M059J (cell line): ENCODE measurements at regions not wholly inside any gene's neighbourhood (a gene's known extent, or its start where the extent isn't known, plus 50 kb on each side); places are given as distances from the start of the nearest gene placed in this dataset.
A peak's percentile ranks its signal among the peaks of the same experiment; 100 is the strongest.
"Not testable (repeated sequence)": the region's sequence is repeated elsewhere in the genome, so short reads cannot be mapped to it uniquely, and the experiment has no call there.

Source experiments
- DNase-seq: peaks from one replicate; pipeline ENCODE4 v3.0.0-alpha.2; 2012; ENCODE audit warnings: low read depth

DNA sequence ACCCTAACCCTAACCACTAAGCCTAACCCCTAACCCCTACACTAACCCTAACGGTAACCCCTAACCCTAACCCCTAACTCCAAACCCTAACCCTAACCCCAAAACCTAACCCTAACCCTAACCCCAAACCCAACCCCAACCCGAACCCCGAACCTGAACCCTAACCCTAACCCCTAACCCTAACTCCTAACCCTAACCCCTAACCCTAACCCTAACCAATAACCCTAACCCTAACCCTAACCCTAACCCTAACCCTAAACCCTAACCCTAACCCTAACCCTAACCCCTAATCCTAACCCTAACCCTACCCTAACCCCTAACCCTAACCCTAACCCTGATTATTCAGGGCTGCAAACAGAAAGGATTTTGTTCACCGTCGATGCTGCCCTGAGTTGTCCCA lies 144.6 kb upstream of the DUSP22 start:
- not testable (repeated sequence) for DNase-seq

DNA sequence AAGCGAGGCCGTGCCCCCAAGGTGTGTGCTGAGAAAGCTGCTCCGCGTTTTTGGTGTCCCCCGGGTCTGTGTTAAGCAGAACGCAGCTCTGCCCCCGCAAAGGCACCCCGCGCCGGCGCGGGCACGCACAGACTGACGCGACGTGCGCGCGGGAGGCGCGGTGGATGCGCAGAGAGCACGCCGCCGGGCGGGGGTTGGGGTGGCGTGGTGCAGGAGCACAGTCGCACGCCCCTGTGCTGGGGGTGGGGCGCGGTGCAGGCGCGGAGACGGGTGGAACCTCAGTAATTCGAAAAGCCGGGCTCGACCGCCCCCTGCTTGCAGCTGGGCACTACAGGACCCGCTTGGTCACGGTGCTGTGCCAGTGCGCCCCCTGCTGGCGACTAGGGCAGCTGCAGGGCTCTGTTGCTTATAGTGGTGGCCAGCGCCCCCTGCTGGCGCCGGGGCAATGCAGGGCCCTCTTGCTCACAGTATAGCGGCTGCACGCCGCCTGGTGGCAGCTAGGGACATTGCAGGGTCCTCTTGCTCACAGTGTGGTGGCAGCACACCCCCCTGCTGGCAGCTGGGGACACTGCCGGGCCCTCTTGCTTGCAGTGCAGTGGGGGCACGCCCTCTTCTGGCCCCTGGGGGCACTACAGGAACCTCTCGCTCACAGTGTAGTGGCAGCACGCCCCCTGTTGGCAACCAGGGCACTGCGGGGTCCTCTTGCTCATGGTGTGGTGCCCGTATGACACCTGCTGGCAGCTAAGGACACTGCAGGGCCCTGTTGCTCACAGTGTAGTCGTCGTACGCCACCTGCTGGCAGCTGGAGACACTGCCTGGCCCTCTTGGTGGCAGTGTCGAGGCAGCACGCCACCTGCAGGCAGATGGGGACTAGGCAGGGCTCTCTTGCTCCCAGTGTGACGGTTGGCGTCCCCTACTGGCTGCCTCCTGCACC lies 144.0 kb upstream of the DUSP22 start:
- DNase-seq = peak; percentile 28

DNA sequence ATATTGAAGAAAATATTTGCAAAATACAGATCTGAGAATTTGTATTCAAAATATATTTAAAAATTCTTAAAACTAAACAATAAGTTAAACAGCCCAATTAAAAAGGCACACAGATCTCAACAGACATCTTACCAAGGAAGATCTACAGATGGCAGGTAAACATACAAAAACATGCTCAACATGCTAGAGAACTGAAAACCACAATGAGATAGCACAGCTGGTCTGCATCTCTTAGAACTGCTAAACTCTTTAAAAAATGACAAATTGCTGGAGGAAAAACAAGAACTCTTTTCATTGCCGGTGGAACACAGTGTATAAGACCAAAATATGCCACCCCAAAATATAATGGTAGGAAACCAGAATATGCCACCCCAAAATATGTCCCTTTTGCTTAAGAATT lies 142.1 kb upstream of the DUSP22 start:
- not testable (repeated sequence) for DNase-seq

DNA sequence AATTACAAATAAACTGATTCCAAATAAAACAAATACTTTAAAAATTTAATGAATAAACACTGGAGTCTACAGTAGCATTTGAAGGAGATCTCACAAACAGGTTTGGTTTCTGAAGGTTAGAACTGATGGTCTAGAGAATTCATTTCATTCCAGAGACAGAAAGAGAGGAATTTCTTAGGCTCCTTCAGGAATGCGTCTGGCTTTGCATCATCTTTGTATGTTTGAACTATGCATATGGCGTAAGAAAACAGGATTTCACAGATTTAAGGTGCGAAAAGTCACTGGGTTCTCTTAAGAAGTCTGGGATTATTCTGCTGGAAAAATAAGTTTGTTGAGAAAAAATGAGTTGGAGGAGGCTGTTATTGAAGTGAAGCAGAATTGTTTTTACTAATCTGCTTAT lies 139.9 kb upstream of the DUSP22 start:
- not testable (repeated sequence) for DNase-seq

DNA sequence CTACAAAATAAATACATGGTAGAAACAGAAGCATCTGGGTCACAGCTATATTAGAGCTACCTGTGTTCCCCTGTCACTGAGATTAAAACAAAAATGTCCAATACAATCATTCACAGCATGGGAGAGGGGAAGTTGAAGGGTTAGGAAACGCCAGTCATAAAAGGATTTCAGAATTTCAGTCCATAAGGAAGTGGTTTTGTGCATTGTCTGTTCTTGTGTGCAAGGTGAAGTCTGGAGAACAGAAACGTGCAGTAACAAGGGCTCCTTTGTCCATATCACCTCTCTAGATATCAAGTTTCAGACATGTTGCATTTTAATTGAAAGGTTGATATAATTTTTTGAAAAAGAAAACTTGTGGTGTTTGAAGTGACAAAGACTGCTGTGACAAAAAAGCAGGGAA lies 139.3 kb upstream of the DUSP22 start:
- not testable (repeated sequence) for DNase-seq

DNA sequence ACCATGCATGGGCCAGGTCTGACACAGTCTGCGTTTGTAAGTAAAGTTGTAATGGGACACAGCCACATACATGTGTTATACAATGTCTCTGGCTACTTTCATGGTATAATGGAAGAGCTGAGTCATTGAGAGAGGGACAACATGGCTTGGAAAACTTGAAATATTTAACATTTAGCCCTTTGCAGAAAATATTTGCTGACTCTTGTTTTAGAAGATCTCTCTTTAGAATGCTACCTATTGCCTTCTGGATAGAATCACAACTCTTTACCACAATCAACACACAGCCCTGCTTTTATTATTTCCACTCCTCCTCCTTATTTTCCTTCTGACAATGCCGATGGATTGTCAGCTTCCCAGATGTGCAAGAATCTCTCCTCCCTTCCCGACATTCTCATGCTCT lies 138.4 kb upstream of the DUSP22 start:
- DNase-seq = not testable (repeated sequence)

DNA sequence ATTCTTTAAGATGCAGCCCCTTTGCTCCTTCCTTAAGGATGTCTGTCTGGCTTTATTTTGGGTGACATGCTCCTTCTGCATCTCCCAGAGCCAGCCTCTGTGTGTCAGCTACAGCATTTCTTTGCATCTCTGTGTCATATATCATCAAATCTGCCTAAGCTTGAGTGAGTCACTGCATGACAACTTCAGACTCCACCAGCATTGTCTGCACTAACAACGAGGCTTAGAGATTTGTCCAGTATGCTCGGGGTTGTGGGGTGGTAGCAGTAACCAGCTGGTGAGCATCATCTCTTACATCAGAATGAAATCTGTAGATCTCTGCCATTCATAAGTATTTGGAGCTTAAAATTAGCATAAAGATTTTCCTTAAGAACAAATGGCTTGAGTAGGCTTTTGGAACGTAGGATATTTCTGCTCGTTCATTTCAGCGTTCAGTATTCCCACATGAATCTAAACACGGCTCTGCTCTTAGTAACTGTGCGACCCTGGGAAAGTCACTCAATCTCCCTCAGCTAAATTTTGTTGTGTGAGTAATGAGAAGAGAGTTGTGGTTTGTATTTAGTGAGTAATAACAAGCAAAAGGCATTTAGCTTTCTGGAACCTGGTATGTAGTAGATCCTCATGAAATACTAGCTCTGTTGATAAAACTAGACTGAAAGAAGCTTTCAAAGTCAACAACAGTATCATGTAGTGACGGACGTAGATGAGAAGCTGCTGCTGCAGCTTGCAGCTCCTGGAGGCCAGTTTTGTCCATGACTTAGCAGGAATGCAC lies 137.8 kb upstream of the DUSP22 start:
- peak; percentile 58 for DNase-seq

DNA sequence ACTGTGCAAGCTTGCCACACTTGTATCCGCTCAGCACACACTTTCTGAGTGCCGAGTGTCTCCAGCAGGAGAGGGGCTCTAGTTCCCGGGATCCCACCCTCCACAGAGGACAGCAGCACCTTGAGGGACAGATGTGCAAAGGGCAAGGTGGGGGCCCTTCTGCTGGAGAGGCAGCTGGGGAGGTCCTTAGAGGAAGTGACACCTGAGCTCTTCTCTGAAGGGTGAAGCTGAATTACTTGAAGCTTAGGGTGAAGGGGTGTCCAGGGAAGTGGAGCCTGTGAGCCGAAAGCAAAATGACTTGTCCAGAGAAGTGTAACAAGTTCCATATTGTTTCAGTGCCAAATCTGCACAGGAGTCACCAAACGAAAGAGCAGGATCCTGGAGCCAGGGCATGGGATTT lies 136.3 kb upstream of the DUSP22 start:
- peak; percentile 6 for DNase-seq

DNA sequence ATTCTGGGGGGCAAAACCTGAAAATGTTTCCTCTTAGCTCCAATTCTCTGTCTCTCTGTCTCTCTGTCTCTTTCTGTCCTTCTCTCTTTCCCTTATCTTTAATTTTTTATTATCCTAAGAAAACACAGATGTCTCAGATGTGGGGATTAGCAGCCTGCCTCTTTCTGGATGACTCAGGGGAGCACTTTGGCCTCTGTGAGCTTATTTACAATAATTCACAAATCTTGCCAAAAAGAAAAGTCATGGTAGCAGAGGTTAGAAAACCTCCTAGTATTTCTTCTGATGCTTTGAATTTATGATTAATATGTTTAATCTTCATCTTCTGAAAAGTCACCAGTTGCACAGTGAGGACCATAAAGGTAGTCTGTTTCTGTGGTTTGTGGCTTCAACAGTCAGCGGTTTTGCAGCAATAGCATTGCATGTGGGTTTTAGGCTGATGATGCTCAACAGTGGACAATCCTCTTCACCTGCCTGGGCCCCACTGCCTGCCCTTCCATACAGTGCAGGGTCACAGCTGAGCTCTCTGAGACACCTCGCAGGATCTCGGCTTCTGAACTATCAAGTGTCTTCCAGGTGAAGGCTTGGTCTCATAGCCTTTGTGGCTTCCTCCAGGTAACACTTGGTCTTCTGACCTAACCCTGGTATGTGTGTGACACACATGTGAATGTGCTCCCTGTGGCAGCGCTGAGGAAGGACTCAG lies 135.7 kb upstream of the DUSP22 start:
- DNase-seq = peak; percentile 42

DNA sequence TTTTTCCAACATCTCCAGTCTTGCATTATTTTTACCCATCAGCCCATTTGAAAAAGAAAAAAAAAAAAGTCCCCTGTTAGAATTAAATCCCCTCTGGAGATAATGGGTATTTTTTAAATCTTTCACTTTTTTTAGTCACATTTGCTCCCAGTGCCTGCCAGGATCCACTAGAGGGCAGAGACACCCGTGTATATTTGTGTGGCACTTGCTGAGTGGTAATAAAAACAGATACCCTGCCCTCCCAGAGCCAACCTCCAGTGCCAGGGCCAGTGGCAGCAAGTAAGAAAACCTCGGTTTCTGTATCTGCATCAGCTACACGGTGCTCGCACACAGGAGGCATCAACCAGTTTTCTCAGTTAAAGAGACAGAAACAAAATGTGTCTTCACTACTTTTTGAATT lies 135.1 kb upstream of the DUSP22 start:
- DNase-seq = not testable (repeated sequence)

DNA sequence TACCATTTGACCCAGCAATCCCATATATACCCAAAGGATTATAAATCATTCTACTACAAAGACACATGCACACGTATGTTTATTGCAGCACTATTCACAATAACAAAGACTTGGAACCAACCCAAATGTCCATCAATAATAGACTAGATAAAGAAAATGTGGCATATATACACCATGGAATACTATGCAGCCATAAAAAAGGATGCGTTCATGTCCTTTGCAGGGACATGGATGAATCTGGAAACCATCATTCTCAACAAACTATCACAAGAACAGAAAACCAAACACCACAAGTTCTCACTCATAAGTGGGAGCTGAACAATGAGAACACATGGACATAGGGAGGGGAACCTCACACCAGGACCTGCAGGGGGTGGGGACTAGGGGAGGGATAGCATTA lies 130.6 kb upstream of the DUSP22 start:
- DNase-seq = not testable (repeated sequence)

DNA sequence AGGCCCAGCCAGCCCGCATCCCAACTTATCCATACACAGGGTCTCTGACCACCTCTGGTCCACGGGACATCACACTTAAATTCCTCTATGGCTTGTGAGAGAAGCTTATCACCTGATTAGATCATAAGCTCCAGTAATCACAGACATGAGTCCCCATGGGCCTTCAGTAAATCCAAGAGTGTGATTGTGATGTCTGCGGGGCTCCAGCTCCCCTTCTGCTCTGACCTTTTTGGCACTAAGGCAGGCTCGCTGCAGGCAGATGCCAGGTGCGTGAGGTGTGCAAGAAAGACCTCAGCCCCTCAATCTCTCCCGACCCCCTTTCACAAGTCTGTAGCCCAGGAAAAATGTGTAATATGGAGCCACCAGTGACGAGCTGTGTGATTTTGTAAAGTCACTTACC lies 127.6 kb upstream of the DUSP22 start:
- no peak for DNase-seq

DNA sequence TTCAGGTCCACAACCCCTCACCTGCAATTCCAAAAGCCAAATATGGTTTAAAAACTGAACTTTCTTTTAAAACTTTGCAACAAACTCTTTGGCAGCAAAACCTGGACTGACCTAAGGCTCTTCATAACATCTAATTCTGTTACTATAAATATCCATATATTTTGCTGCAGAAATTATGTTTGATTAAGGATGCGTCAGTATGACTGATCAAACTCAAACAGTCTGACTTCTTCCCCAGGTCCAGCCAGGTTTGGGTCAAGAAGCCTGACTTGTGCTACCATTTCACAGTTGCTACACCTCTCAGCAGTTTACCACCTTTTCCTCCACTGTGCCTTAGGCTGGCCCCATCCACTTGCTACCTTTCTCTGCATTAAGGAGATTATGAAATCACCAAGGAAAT lies 127.0 kb upstream of the DUSP22 start:
- DNase-seq = no peak

DNA sequence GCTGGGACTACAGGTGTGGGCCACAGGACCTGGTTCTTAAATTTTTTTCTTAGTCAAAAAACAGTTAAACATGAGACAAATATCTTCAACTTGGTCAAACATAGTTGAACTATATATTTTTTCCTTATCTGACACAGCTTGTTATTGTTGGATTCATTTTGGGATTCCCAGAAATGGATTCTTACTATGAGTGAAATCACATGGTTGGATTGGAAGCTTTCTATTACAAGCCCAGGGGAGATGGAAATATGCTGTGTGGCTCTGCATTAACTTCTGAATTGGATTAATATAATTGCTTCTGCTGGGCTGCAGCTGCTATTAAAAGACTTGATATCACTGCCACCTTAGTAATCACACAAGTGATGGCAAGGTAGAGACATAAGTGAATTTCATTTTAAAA lies 126.4 kb upstream of the DUSP22 start:
- no peak for DNase-seq

DNA sequence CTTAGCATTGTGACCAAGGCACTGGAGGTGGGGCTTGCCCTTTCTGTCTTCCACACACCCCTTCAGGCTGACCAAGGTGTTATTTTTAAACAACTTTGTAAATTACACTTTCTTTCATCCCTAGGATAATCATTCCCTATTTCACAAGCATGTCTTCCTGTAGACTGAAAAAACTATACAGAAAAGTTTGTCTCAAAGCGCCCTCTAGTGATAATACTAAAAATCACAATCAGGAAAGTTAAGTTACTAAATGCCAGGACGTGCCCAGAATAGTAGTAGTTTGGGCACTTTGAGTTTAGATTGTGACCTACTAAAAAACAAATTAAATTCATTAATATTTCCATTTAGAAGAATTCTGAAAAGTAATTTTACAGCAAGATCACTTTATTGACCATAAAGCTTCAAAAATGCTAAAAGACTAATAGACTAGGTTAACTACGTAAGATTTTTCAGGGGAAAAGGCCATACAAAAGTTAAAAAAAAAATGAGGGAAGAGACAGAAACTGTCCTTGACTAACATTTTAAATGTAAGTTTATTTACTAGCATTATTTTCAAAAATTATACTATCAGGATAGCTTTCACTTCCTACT lies 123.3 kb upstream of the DUSP22 start:
- DNase-seq = peak; percentile 66

DNA sequence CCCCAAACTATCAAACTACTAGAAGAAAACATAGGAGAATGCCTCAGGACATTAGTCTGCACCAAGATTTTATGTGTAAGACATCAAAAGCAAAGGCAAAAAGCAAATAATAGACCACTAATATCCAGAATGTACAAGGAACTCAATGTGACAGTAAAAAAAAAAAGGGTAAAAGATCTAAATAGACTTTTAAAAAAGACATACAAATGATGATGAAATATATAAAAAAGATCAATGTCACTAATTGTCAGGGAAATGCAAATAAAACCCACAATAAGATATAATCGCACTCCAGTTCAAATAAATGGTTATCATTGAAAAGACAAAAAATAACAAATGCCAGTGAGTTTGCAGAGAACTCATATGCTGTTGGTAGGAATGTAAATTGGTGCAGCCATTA lies 118.3 kb upstream of the DUSP22 start:
- DNase-seq = no peak

DNA sequence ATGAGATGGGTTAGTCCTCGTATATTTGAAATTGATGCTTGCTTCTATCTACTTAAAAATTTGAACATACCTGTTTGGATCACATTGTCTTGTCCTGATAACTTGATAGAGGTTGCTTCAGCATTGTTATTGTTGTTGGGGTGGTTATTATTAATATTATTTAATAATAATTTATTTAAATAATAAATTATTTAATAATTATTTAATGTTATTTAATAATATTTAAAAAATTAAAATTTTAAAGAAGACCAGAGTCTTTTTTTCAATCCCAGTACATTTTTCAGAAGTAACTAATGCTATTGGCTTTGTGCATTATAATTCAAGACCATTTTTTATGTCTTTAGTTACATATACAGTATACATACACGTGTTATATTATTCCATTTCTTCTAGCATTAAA lies 116.6 kb upstream of the DUSP22 start:
- no peak for DNase-seq

DNA sequence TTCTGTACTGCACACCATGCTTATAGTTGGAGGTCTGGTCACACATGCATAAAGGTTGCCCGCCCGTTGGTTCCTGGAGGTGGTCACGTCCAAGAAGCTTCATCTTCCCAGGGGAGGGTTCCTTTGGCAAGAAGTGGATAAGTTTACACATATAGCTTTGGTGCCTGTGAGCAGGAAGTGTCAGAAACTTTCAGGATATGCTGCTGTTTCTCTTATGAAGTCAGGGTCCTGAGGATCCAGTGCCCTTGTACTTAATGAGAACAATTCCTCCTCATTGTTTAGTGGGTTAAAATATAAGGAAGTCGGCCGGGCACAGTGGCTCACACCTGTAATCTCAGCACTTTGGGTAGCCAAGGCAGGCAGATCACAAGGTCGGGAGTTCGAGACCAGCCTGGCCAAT lies 115.5 kb upstream of the DUSP22 start:
- no peak for DNase-seq

DNA sequence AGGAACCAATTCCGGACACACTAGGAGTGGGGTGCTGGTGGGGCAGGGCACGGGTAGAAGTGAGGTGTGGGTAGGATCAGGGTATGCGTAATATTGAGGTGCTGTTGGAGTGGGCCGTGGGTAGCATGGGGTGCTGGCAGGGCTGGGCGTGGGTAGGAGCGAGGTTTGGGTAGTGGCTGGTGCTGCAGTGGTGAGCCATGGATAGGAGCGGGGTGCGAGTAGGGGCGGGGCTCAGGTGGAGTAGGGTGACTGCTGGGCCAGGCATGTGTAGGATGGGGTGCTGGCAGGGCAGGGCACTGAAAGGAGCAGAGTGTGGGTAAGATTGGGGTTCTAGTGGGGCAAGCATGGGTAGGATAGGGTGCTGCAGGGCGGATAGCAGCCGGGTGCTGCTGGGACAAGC lies 114.2 kb upstream of the DUSP22 start:
- DNase-seq = no peak

DNA sequence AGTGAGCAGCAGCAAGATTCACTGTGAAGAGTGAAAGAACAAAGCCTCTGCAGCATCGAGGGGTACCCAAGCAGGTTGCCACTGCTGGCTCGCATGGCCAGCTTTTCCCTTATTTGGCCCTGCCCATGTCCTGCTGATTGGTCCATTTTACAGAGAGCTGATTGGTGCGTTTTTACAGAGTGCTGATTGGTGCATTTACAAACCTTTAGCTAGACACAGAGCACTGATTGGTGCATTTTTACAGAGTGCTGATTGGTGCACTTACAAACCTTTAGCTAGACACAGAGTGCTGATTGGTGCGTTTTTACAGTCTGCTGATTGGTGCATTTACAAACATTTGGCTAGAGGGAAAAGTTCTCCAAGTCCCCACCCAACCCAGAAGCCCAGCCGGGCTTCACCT lies 113.4 kb upstream of the DUSP22 start:
- not testable (repeated sequence) for DNase-seq

DNA sequence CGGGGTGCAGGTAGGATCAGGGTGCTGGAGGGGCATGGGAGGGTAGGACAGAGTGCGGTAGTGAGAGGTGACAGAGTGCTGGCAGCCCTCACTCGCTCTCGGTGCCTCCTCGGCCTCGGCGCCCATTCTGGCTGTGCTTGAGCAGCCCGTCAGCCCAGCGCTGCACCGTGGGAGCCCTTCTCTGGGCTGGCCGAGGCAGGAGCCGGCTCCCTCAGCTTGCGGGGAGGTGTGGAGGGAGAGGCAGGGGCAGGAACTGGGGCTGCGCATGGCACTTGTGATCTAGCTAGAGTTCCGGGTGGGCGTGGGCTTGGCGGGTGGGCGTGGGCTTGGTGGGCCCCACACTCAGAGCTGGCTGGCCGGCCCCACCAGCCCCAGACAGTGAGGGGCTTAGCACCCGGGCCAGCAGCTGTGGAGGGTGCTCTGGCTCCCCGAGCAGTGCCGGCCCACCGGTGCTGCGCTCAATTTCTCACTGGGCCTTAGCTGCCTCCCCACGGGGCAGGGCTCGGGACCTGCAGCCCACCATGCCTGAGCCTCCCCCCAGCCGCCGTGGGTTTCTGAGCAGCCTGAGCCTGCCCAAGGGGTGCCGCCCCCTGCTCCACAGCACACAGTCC lies 112.8 kb upstream of the DUSP22 start:
- no peak for DNase-seq
